ENCODE measurements at regions not wholly inside any gene's neighbourhood (a gene's known extent, or its start where the extent isn't known, plus 50 kb on each side); places are given as distances from the start of the nearest gene placed in this dataset.

GRCh38 chr15:91670108-91670507 is 183.4 kb upstream of the SLCO3A1 start:
- TF ChIP-seq GATA2 (CRISPR knock-in tag; IDR thresholded peaks at IDR 0.05): no peak
- TF ChIP-seq SIN3A (IDR thresholded peaks at IDR 0.05; ENCODE audit: borderline replicate concordance, low read depth, low read length): no peak
- TF ChIP-seq FOXM1 (IDR thresholded peaks at IDR 0.05; ENCODE audit: low read depth): no peak
- no peak for TF ChIP-seq USF2 (IDR thresholded peaks at IDR 0.05; ENCODE audit: borderline replicate concordance, low read depth, low read length)
- Histone ChIP-seq H3K9ac (no peak overlapping the region), H3K27ac (ENCODE audit: low read depth in 2 of 2, low read length in 1 of 2) (no peak overlapping the region), H4K20me1 (ENCODE audit: insufficient read depth) (no peaks in the 10 kb centered on the region), H3K9me3 (no peaks in the 10 kb centered on the region), H3K79me2 (ENCODE audit: insufficient read depth) (no peaks in the 10 kb centered on the region), H3K4me2 (no peak overlapping the region), H2AFZ (ENCODE audit: low read depth) (no peak overlapping the region), H3K27me3 (ENCODE audit: insufficient read depth) (no peaks in the 10 kb centered on the region), H3K36me3 (replicated peaks in 1 of 2; ENCODE audit: control insufficient read depth in 1 of 2, insufficient read depth in 2 of 2, low read length in 1 of 2) (no peaks in the 10 kb centered on the region), H3K4me1 (ENCODE audit: control insufficient read depth in 1 of 2, insufficient read depth in 2 of 2, low read depth in 1 of 2, low read length in 1 of 2) (no peaks in the 10 kb centered on the region), H3K4me3 (ENCODE audit: low read depth in 2 of 2, low read length in 1 of 2) (no peak overlapping the region), H3F3A (replicated peaks; ENCODE audit: insufficient read depth) (no peaks in the 10 kb centered on the region), H3K9me2 (no peaks in the 10 kb centered on the region)
- no peak for DNase-seq
- ChIA-PET CTCF (interaction anchor here (0.8 to 1.5 kb wide), 6 partner anchors 10 to 36 kb away, joined by 3 to 5 read pairs (median 3); no protein-coding TSS in a partner anchor), POLR2A (no interaction called here)
- WGBS (ENCODE audit: low lambda C conversion rate): 50% methylated on average over 2 of the region's 2 CpGs

GRCh38 chr15:91678003-91678402 is 175.5 kb upstream of the SLCO3A1 start:
- H3K79me2 ChIP-seq (ENCODE audit: insufficient read depth): no peaks in the 10 kb centered on the region
- H3K9ac ChIP-seq: no peak overlapping the region
- no peaks in the 10 kb centered on the region for H4K20me1 ChIP-seq (ENCODE audit: insufficient read depth)
- H3F3A ChIP-seq (replicated peaks; ENCODE audit: insufficient read depth): no peaks in the 10 kb centered on the region
- no peak for TF ChIP-seq RFX5 (IDR thresholded peaks at IDR 0.05; ENCODE audit: low read length)
- TF ChIP-seq EP300 (IDR thresholded peaks at IDR 0.05; ENCODE audit: borderline replicate concordance in 1 of 2, low read depth in 1 of 2, low read length in 1 of 2): no peak
- TF ChIP-seq MXI1 (IDR thresholded peaks at IDR 0.05; ENCODE audit: low read depth, low read length): no peak
- no peak for TF ChIP-seq MEF2A (IDR thresholded peaks at IDR 0.05; ENCODE audit: borderline replicate concordance, low read depth)
- TF ChIP-seq TAF1 (IDR thresholded peaks at IDR 0.05; ENCODE audit: borderline replicate concordance, low read depth, low read length): no peak
- TF ChIP-seq TEAD4 (IDR thresholded peaks at IDR 0.05; ENCODE audit: borderline replicate concordance, insufficient read depth): no peak
- TF ChIP-seq SIN3A (IDR thresholded peaks at IDR 0.05; ENCODE audit: borderline replicate concordance, low read depth, low read length): no peak
- TF ChIP-seq PBX3 (IDR thresholded peaks at IDR 0.05): no peak
- no peak for TF ChIP-seq POLR2AphosphoS5 (IDR thresholded peaks at IDR 0.05; ENCODE audit: low read depth, low read length)
- no peak for TF ChIP-seq EZH2phosphoT487 (IDR thresholded peaks at IDR 0.05; ENCODE audit: borderline replicate concordance, low read depth)
- H3K36me3 ChIP-seq (replicated peaks in 1 of 2; ENCODE audit: control insufficient read depth in 1 of 2, insufficient read depth in 2 of 2, low read length in 1 of 2): no peaks in the 10 kb centered on the region
- no peak for DNase-seq
- H3K27me3 ChIP-seq (ENCODE audit: insufficient read depth): no peaks in the 10 kb centered on the region
- no peak overlapping the region for H3K4me2 ChIP-seq
- no peak overlapping the region for H2AFZ ChIP-seq (ENCODE audit: low read depth)
- H3K9me3 ChIP-seq: no peaks in the 10 kb centered on the region
- no peaks in the 10 kb centered on the region for H3K9me2 ChIP-seq
- ChIA-PET POLR2A (no interaction called here), CTCF (interaction anchor here (2.5 kb wide), 1 partner anchor 28 kb away, joined by 8 read pairs; no protein-coding TSS in a partner anchor)
- WGBS (ENCODE audit: low lambda C conversion rate): 26% methylated on average over 2 of the region's 2 CpGs
- H3K4me1 ChIP-seq (ENCODE audit: control insufficient read depth in 1 of 2, insufficient read depth in 2 of 2, low read depth in 1 of 2, low read length in 1 of 2): no peaks in the 10 kb centered on the region
- H3K27ac ChIP-seq (ENCODE audit: low read depth in 2 of 2, low read length in 1 of 2): no peak overlapping the region
- no peak overlapping the region for H3K4me3 ChIP-seq (ENCODE audit: low read depth in 2 of 2, low read length in 1 of 2)
